ENCODE measurements at regions not wholly inside any gene's neighbourhood (a gene's known extent, or its start where the extent isn't known, plus 50 kb on each side); places are given as distances from the start of the nearest gene placed in this dataset.

- H3K9me3 ChIP-seq (ENCODE audit: control insufficient read depth, low read depth, low read length): peaks cover 4% of the 10 kb centered on the region
- TF ChIP-seq CTCF (optimal IDR thresholded peaks at IDR 0.05 in 1 of 3, IDR thresholded peaks at IDR 0.05 in 1 of 3, conservative IDR thresholded peaks at IDR 0.05 in 1 of 3; ENCODE audit: extremely low read depth in 1 of 3, insufficient read depth in 2 of 3, low read length in 3 of 3) (no peak), EZH2 (IDR thresholded peaks at IDR 0.05; ENCODE audit: low read length) (no peak)
- H3K4me1 ChIP-seq (ENCODE audit: control insufficient read depth, extremely low read depth, insufficient read depth, low read length): no peaks in the 10 kb centered on the region
- FAIRE-seq: no peak
- H3K9ac ChIP-seq (ENCODE audit: control insufficient read depth, extremely low read depth, insufficient read depth, low read length): no peak overlapping the region
- no peak overlapping the region for H2AFZ ChIP-seq (ENCODE audit: control insufficient read depth, low read length)
- dilution Hi-C loops (cut with MboI; ENCODE audit: extremely low pct_ligation_motif_present, low sequenced_read_pairs): no loop called here
- DNase-seq (ENCODE audit: low read depth, low spot score): no peak
- H3K4me2 ChIP-seq (ENCODE audit: control insufficient read depth, extremely low read depth, insufficient read depth, low read depth, low read length): no peak overlapping the region
- H3K27ac ChIP-seq (ENCODE audit: control insufficient read depth, insufficient read depth, low read length): no peak overlapping the region
- H3K4me3 ChIP-seq (ENCODE audit: control insufficient read depth in 2 of 3, extremely low read depth in 1 of 3, insufficient read depth in 2 of 3, low read depth in 1 of 3, low read length in 3 of 3): no peak overlapping the region
- H4K20me1 ChIP-seq (ENCODE audit: control insufficient read depth, extremely low read depth, insufficient read depth, low read length): no peaks in the 10 kb centered on the region
- H3K36me3 ChIP-seq (ENCODE audit: control insufficient read depth in 2 of 2, extremely low read depth in 1 of 2, insufficient read depth in 2 of 2, low read length in 2 of 2): no peaks in the 10 kb centered on the region
- no peaks in the 10 kb centered on the region for H3K9me1 ChIP-seq (ENCODE audit: control insufficient read depth, extremely low read depth, insufficient read depth, low read length)
- no peaks in the 10 kb centered on the region for H3K27me3 ChIP-seq (ENCODE audit: control insufficient read depth, extremely low read depth, insufficient read depth, low read length)
- no peaks in the 10 kb centered on the region for H3K79me2 ChIP-seq (ENCODE audit: control insufficient read depth, insufficient read depth, low read length)
Observed at GRCh38 chr15:97585408-97585807, 375.1 kb upstream of the ARRDC4 start.

GRCh38 chr15:97592778-97593177 lies 367.7 kb upstream of the ARRDC4 start:
- no peaks in the 10 kb centered on the region for H3K79me2 ChIP-seq (ENCODE audit: control insufficient read depth, insufficient read depth, low read length)
- no peak for DNase-seq (ENCODE audit: low read depth, low spot score)
- no peak for FAIRE-seq
- H3K36me3 ChIP-seq (ENCODE audit: control insufficient read depth in 2 of 2, extremely low read depth in 1 of 2, insufficient read depth in 2 of 2, low read length in 2 of 2): no peaks in the 10 kb centered on the region
- no peak overlapping the region for H3K9ac ChIP-seq (ENCODE audit: control insufficient read depth, extremely low read depth, insufficient read depth, low read length)
- no peak overlapping the region for H3K4me3 ChIP-seq (ENCODE audit: control insufficient read depth in 2 of 3, extremely low read depth in 1 of 3, insufficient read depth in 2 of 3, low read depth in 1 of 3, low read length in 3 of 3)
- no peak overlapping the region for H3K27ac ChIP-seq (ENCODE audit: control insufficient read depth, insufficient read depth, low read length)
- no peaks in the 10 kb centered on the region for H3K4me1 ChIP-seq (ENCODE audit: control insufficient read depth, extremely low read depth, insufficient read depth, low read length)
- H4K20me1 ChIP-seq (ENCODE audit: control insufficient read depth, extremely low read depth, insufficient read depth, low read length): no peaks in the 10 kb centered on the region
- dilution Hi-C loops (cut with MboI; ENCODE audit: extremely low pct_ligation_motif_present, low sequenced_read_pairs): no loop called here
- H3K9me3 ChIP-seq (ENCODE audit: control insufficient read depth, low read depth, low read length): no peaks in the 10 kb centered on the region
- no peaks in the 10 kb centered on the region for H3K27me3 ChIP-seq (ENCODE audit: control insufficient read depth, extremely low read depth, insufficient read depth, low read length)
- TF ChIP-seq EZH2 (IDR thresholded peaks at IDR 0.05; ENCODE audit: low read length) (no peak), CTCF (optimal IDR thresholded peaks at IDR 0.05 in 1 of 3, IDR thresholded peaks at IDR 0.05 in 1 of 3, conservative IDR thresholded peaks at IDR 0.05 in 1 of 3; ENCODE audit: extremely low read depth in 1 of 3, insufficient read depth in 2 of 3, low read length in 3 of 3) (no peak)
- no peak overlapping the region for H2AFZ ChIP-seq (ENCODE audit: control insufficient read depth, low read length)
- no peak overlapping the region for H3K4me2 ChIP-seq (ENCODE audit: control insufficient read depth, extremely low read depth, insufficient read depth, low read depth, low read length)
- no peaks in the 10 kb centered on the region for H3K9me1 ChIP-seq (ENCODE audit: control insufficient read depth, extremely low read depth, insufficient read depth, low read length)
